ENCODE measurements at regions not wholly inside any gene's neighbourhood (a gene's known extent, or its start where the extent isn't known, plus 50 kb on each side); places are given as distances from the start of the nearest gene placed in this dataset.
A peak's percentile ranks its signal among the peaks of the same experiment; 100 is the strongest.

GRCh38 chr3:150030841-150031240, 60.1 kb upstream of the PFN2 start:
- H3K79me2 ChIP-seq (ENCODE audit: low read length): no peaks in the 10 kb centered on the region
- TF ChIP-seq EZH2phosphoT487 (IDR thresholded peaks at IDR 0.05; ENCODE audit: borderline replicate concordance, low read length) (no peak), CTCF (conservative IDR thresholded peaks at IDR 0.05; ENCODE audit: low read depth, low read length) (no peak), EZH2 (IDR thresholded peaks at IDR 0.05; ENCODE audit: low read length, unreplicated experiment) (no peak)
- no peak overlapping the region for H3K4me3 ChIP-seq (ENCODE audit: low read length)
- no peak overlapping the region for H3K4me2 ChIP-seq (ENCODE audit: low read length)
- POLR2A ChIA-PET (ENCODE audit: unreplicated experiment): no interaction called here
- intact Hi-C loops (cut with micrococcal nuclease): loop anchor here (5.0 kb wide), 1 partner anchor 151 kb away; no protein-coding TSS in a partner anchor
- H3K9ac ChIP-seq (ENCODE audit: low read length): no peak overlapping the region
- H3K27ac ChIP-seq (ENCODE audit: low read length): no peak overlapping the region
- CTCF ChIA-PET: no interaction called here
- no peaks in the 10 kb centered on the region for H4K20me1 ChIP-seq (ENCODE audit: low read length)
- H3K36me3 ChIP-seq (ENCODE audit: low read depth, low read length): no peaks in the 10 kb centered on the region
- H3K4me1 ChIP-seq (ENCODE audit: insufficient read depth, low read length): no peaks in the 10 kb centered on the region
- no peak overlapping the region for H2AFZ ChIP-seq (ENCODE audit: low read length)
- 0 out of 2 replicates have a peak, but pooled peaks cover 3% of the 10 kb centered on the region for H3K9me3 ChIP-seq (ENCODE audit: low read length)
- no peaks in the 10 kb centered on the region for H3K9me2 ChIP-seq (replicated peaks; ENCODE audit: low read length)
- no peaks in the 10 kb centered on the region for H3K27me3 ChIP-seq (ENCODE audit: low read length)
- H3F3A ChIP-seq (ENCODE audit: low read length, unreplicated experiment): no peaks in the 10 kb centered on the region
- no peak for ATAC-seq
- no TSS peak for BruUV-seq (replicated peaks)
- DNase-seq: no peak

GRCh38 chr3:150023239-150023636, 52.5 kb upstream of the PFN2 start:
- TF ChIP-seq EZH2 (IDR thresholded peaks at IDR 0.05; ENCODE audit: low read length, unreplicated experiment) (no peak), EZH2phosphoT487 (IDR thresholded peaks at IDR 0.05; ENCODE audit: borderline replicate concordance, low read length) (no peak), CTCF (conservative IDR thresholded peaks at IDR 0.05; ENCODE audit: low read depth, low read length) (no peak)
- Histone ChIP-seq H3K27ac (ENCODE audit: low read length) (no peak overlapping the region), H3F3A (ENCODE audit: low read length, unreplicated experiment) (no peaks in the 10 kb centered on the region), H4K20me1 (ENCODE audit: low read length) (no peaks in the 10 kb centered on the region), H3K36me3 (ENCODE audit: low read depth, low read length) (no peaks in the 10 kb centered on the region), H3K79me2 (ENCODE audit: low read length) (no peaks in the 10 kb centered on the region), H3K4me3 (ENCODE audit: low read length) (no peak overlapping the region), H2AFZ (ENCODE audit: low read length) (0 out of 2 replicates have a peak overlapping the region, but pooled peaks have one; percentile 60), H3K4me2 (ENCODE audit: low read length) (no peak overlapping the region), H3K27me3 (ENCODE audit: low read length) (no peaks in the 10 kb centered on the region), H3K9ac (ENCODE audit: low read length) (no peak overlapping the region), H3K9me3 (ENCODE audit: low read length) (0 out of 2 replicates have a peak, but pooled peaks cover 3% of the 10 kb centered on the region), H3K9me2 (replicated peaks; ENCODE audit: low read length) (no peaks in the 10 kb centered on the region), H3K4me1 (ENCODE audit: insufficient read depth, low read length) (peaks cover 19% of the 10 kb centered on the region)
- no TSS peak for BruUV-seq (replicated peaks)
- POLR2A ChIA-PET (ENCODE audit: unreplicated experiment): no interaction called here
- no peak for DNase-seq
- no peak for ATAC-seq
- CTCF ChIA-PET: no interaction called here
- intact Hi-C loops (cut with micrococcal nuclease): no loop called here

DNA sequence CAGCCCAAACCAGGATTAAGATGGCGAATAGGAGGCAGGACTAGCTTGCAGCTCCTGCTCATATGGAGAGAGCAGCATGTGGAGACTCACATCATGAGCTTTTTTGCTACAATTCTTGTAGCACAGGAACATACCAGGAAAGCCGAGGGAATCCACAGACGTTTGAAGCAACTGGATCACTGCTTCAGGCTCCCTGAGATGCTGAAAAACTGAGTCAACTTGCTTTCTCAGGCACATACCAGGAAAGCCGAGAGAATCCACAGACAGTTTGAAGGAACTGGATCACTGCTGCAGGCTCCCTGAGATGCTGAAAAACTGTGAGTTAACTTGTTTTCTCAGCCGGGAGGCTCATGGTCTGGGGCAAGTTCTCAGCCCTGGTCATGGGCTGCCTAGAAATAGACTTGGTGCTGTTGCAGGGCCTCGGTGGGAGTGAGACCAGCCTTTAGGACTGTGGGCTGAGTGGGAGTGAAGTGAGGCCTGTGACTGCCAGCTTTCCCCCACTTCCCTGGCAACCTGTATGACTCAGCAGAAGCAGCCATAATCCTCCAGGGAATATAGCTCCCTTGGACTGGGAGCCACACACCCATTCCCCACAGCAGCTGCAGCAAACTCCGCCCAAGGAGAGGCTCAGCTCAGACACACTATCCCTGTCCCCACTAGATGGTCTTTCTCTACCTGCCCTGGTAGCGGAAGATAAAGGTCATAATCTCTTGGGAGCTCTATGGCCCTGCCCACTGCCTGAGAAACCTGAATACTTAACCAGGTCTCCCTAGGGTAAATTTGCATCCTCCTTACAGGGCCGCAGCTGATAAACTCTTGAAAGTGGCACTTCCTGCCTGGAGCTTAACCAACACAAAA, 51.9 kb upstream of the PFN2 start:
- intact Hi-C loops (cut with micrococcal nuclease): no loop called here
- Histone ChIP-seq H2AFZ (ENCODE audit: low read length) (peak overlapping the region; percentile 60), H3K27ac (ENCODE audit: low read length) (no peak overlapping the region), H3K4me2 (ENCODE audit: low read length) (no peak overlapping the region), H4K20me1 (ENCODE audit: low read length) (no peaks in the 10 kb centered on the region), H3K27me3 (ENCODE audit: low read length) (no peaks in the 10 kb centered on the region), H3K79me2 (ENCODE audit: low read length) (no peaks in the 10 kb centered on the region), H3K9me3 (ENCODE audit: low read length) (0 out of 2 replicates have a peak, but pooled peaks cover 3% of the 10 kb centered on the region), H3K9me2 (replicated peaks; ENCODE audit: low read length) (no peaks in the 10 kb centered on the region), H3K9ac (ENCODE audit: low read length) (no peak overlapping the region), H3F3A (ENCODE audit: low read length, unreplicated experiment) (no peaks in the 10 kb centered on the region), H3K4me1 (ENCODE audit: insufficient read depth, low read length) (peaks cover 19% of the 10 kb centered on the region), H3K4me3 (ENCODE audit: low read length) (no peak overlapping the region), H3K36me3 (ENCODE audit: low read depth, low read length) (no peaks in the 10 kb centered on the region)
- BruUV-seq (replicated peaks): no TSS peak
- TF ChIP-seq EZH2phosphoT487 (IDR thresholded peaks at IDR 0.05; ENCODE audit: borderline replicate concordance, low read length) (no peak), EZH2 (IDR thresholded peaks at IDR 0.05; ENCODE audit: low read length, unreplicated experiment) (no peak), CTCF (conservative IDR thresholded peaks at IDR 0.05; ENCODE audit: low read depth, low read length) (no peak)
- peak; percentile 45 for ATAC-seq
- POLR2A ChIA-PET (ENCODE audit: unreplicated experiment): no interaction called here
- peak; percentile 38 for DNase-seq
- CTCF ChIA-PET: no interaction called here
